Nephron progenitor cell (in vitro differentiated cells): ENCODE measurements at regions not wholly inside any gene's neighbourhood (a gene's known extent, or its start where the extent isn't known, plus 50 kb on each side); places are given as distances from the start of the nearest gene placed in this dataset.

Source experiments
- DNase-seq: peaks from one replicate; pipeline ENCODE4 v3.0.0; 2021
- H3K27ac Mint-ChIP-seq: 2 replicates; pipeline ENCODE4 v1.8.0; 2021; ENCODE audit warnings: mild to moderate bottlenecking, moderate library complexity, mixed read lengths
- H3K27me3 Mint-ChIP-seq: 2 replicates; pipeline ENCODE4 v1.8.0; 2021; ENCODE audit warnings: mild to moderate bottlenecking, low read depth, mixed read lengths; ENCODE audit not compliant: poor library complexity
- H3K36me3 Mint-ChIP-seq: 2 replicates; pipeline ENCODE4 v1.8.0; 2021; ENCODE audit warnings: low read depth, mixed read lengths
- H3K4me1 Mint-ChIP-seq: 2 replicates; pipeline ENCODE4 v1.8.0; 2021; ENCODE audit warnings: mixed read lengths
- H3K4me3 Mint-ChIP-seq: 2 replicates; pipeline ENCODE4 v1.8.0; 2021; ENCODE audit warnings: mild to moderate bottlenecking, moderate library complexity, mixed read lengths
- H3K9me3 Mint-ChIP-seq: 2 replicates; pipeline ENCODE4 v1.8.0; 2021; ENCODE audit warnings: mild to moderate bottlenecking, moderate library complexity, mixed read lengths
- CTCF ChIP-seq: fragments of 200-600 bp; sonication (generic); IDR thresholded peaks from 2 replicates; pipeline ENCODE4 v1.5.0; 2021; ENCODE audit warnings: antibody characterized with exemption

- Mint-ChIP-seq H3K4me1 (peaks cover 14% of the 10 kb centered on the region), H3K9me3 (peaks cover 31% of the 10 kb centered on the region), H3K27me3 (no peaks in the 10 kb centered on the region), H3K36me3 (peaks cover 7% of the 10 kb centered on the region), H3K4me3 (no peak overlapping the region), H3K27ac (no peak overlapping the region)
- DNase-seq: no peak
- no peak for TF ChIP-seq CTCF
Observed at GRCh38 chr2:234751275-234751973, 200.4 kb upstream of the SH3BP4 start.

DNA sequence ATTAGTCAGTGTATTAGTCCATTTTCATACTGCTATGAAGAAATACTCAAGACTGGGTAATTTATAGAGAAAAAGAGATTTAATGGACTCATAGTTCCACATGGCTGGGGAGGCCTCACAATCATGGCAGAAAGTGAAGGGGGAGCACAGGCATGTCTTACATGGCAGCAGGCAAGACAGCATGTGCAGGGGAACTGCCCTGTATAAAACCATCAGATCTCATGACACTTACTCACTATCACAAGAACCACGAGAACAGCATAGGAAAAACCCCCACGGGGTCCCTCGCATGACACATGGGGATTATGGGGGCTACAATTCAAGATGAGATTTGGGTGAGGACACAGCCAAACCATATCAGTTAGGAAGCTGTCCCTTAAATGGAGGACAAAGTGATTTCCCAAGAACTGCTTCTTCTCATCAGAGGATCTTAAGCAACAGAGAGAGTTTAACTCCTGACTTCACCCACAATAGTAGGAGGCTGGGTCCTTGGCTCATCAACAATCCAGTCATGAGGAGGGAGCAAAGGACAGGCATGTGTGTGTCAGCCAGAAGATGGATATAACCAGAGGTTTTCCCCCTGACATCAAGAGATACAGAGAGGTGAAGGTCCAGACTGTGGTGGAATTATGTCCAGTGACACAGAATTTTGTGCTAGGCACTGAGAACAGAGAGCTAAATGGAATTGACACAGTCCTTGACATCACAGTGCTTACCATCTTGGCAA is 203.8 kb upstream of the SH3BP4 start:
- peaks cover 7% of the 10 kb centered on the region for H3K36me3 Mint-ChIP-seq
- no peaks in the 10 kb centered on the region for H3K4me1 Mint-ChIP-seq
- TF ChIP-seq CTCF: no peak

GRCh38 chr2:234747032-234747431 is 204.8 kb upstream of the SH3BP4 start:
- H3K27me3 Mint-ChIP-seq: peaks cover 5% of the 10 kb centered on the region
- H3K4me1 Mint-ChIP-seq: no peaks in the 10 kb centered on the region

More for the DNA sequence above, 203.8 kb upstream of the SH3BP4 start:
- Mint-ChIP-seq H3K27ac (no peak overlapping the region), H3K9me3 (peaks cover 22% of the 10 kb centered on the region), H3K27me3 (peaks cover 5% of the 10 kb centered on the region), H3K4me3 (no peak overlapping the region)
- DNase-seq: no peak

GRCh38 chr2:234745347-234745746 is 206.5 kb upstream of the SH3BP4 start:
- Mint-ChIP-seq H3K27me3 (peaks cover 5% of the 10 kb centered on the region), H3K4me1 (no peaks in the 10 kb centered on the region), H3K27ac (no peak overlapping the region), H3K4me3 (no peak overlapping the region), H3K9me3 (peaks cover 30% of the 10 kb centered on the region), H3K36me3 (peaks cover 7% of the 10 kb centered on the region)
- TF ChIP-seq CTCF: no peak
- DNase-seq: no peak

More at GRCh38 chr2:234747032-234747431, 204.8 kb upstream of the SH3BP4 start:
- TF ChIP-seq CTCF: no peak
- Mint-ChIP-seq H3K27ac (no peak overlapping the region), H3K36me3 (peaks cover 7% of the 10 kb centered on the region), H3K4me3 (no peak overlapping the region), H3K9me3 (peaks cover 26% of the 10 kb centered on the region)
- no peak for DNase-seq

GRCh38 chr2:234741976-234742375 is 209.8 kb upstream of the SH3BP4 start:
- Mint-ChIP-seq H3K4me1 (no peaks in the 10 kb centered on the region), H3K27ac (no peak overlapping the region), H3K36me3 (no peaks in the 10 kb centered on the region), H3K9me3 (peaks cover 7% of the 10 kb centered on the region), H3K4me3 (no peak overlapping the region), H3K27me3 (peaks cover 8% of the 10 kb centered on the region)
- TF ChIP-seq CTCF: no peak
- no peak for DNase-seq
